ENCODE measurements at regions not wholly inside any gene's neighbourhood (a gene's known extent, or its start where the extent isn't known, plus 50 kb on each side); places are given as distances from the start of the nearest gene placed in this dataset.

DNA sequence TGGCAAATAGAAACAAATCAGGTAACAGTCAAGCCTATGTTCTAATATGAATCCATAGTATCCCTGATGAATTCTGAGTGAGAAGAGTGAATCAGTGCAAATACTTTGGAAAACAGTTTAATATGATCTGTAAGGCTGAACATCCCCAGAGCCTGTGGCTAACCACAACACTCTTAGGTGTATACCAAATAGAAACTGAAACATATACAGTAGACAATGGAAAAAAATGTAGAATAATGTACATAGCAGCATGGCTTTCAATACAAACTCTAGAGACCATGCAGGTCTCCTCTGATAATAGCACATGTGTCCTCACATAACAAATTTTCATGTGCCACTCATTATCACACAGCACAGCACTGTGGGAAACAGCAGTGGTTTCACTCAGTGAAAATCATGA lies 513.6 kb downstream of the CDY2B start:
- TF ChIP-seq, protein P1, sequence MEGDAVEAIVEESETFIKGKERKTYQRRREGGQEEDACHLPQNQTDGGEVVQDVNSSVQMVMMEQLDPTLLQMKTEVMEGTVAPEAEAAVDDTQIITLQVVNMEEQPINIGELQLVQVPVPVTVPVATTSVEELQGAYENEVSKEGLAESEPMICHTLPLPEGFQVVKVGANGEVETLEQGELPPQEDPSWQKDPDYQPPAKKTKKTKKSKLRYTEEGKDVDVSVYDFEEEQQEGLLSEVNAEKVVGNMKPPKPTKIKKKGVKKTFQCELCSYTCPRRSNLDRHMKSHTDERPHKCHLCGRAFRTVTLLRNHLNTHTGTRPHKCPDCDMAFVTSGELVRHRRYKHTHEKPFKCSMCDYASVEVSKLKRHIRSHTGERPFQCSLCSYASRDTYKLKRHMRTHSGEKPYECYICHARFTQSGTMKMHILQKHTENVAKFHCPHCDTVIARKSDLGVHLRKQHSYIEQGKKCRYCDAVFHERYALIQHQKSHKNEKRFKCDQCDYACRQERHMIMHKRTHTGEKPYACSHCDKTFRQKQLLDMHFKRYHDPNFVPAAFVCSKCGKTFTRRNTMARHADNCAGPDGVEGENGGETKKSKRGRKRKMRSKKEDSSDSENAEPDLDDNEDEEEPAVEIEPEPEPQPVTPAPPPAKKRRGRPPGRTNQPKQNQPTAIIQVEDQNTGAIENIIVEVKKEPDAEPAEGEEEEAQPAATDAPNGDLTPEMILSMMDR (IDR thresholded peaks at IDR 0.05; ENCODE audit: low read depth, low read length, poor library complexity, severe bottlenecking): no peak
- no peak for TF ChIP-seq EZH2phosphoT487 (IDR thresholded peaks at IDR 0.05; ENCODE audit: borderline replicate concordance, low read length)
